Jurkat, Clone E6-1 (cell line): ENCODE measurements at regions not wholly inside any gene's neighbourhood (a gene's known extent, or its start where the extent isn't known, plus 50 kb on each side); places are given as distances from the start of the nearest gene placed in this dataset.

Experiments used
- DNase-seq: peaks from one replicate; pipeline ENCODE4 v3.0.0-alpha.2; 2011; ENCODE audit warnings: low read depth, low spot score
- H3K4me3 ChIP-seq: 2 replicates; pipeline ENCODE4 v1.5.1; 2011; ENCODE audit warnings: mild to moderate bottlenecking, low read length, control low read depth, moderate library complexity

DNA sequence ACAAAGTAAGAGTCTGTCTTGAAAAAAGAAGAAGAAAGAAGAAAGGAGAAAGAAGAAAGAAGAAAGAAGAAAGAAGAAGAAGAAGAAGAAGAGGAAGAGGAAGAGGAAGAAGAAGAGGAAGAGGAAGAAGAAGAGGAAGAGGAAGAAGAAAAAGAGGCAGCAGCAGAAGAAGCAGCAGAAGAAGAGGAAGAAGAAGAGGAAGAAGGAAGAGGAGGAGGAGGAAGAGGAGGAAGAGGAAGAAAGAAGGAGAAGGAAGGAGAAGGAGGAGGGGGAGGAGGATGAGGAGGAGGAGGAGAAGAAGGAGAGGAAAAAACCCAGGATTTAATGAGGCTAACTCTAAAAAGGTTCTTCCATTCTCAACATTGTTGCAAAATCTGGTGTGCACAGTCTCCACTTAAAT is 95.4 kb upstream of the PDE10A start:
- no peak overlapping the region for H3K4me3 ChIP-seq
- DNase-seq = no peak

DNA sequence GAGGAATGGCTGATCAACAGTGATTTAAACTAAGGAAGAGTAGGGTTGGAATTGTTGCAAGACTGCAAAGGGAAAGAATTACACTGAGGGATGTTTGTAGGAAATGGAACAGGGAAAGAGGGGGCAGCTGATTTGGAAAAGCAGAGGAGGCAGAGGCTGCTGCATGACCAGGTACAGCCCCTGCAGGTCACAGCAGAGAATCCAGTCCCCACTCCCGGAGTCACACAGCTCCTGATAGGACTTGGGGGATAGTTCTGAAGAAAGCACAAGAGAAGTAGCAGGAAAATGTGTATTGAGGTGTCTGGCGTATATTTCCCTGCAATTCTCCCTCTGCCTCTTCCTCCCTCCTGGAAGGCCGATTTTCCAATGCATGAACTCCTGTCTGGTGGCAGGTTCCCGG is 92.5 kb upstream of the PDE10A start:
- DNase-seq = no peak
- H3K4me3 ChIP-seq = no peak overlapping the region

DNA sequence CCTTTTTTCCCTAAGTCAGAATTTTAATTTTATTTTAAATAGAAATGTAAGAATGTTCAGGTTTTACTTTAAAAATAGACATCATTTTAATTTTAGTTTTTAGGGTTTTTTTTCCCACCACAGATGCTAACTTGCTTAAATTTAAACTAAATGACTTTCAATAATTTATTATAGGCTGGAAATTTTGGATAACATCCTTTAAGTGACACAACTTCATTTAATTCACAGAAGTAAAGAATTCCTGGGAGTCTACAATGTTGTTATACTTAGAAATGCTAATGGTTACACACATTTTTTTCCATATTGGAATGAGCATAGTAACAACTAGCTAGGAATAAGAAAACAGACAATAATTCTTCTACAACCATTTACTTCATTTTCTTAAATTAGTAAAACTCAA is 90.5 kb upstream of the PDE10A start:
- DNase-seq = no peak
- no peak overlapping the region for H3K4me3 ChIP-seq

DNA sequence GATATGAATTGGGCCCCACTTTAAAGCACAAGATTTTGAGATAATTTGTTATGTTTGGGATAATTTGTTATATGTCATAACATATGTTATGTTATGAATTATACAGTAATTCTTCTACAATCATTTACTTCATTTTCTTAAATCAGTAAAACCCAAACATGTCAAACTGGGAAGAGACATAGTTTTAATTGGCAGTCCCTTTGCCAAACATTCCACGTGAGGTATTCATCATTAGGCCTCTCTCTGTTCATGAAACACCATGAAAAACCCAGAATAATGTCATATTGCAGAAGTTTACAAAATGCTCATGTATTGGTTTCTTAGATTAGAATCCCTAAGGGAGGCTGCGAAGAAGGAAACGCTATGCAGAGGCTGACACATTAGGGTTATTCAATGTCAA is 89.4 kb upstream of the PDE10A start:
- no peak for DNase-seq
- H3K4me3 ChIP-seq = no peak overlapping the region

DNA sequence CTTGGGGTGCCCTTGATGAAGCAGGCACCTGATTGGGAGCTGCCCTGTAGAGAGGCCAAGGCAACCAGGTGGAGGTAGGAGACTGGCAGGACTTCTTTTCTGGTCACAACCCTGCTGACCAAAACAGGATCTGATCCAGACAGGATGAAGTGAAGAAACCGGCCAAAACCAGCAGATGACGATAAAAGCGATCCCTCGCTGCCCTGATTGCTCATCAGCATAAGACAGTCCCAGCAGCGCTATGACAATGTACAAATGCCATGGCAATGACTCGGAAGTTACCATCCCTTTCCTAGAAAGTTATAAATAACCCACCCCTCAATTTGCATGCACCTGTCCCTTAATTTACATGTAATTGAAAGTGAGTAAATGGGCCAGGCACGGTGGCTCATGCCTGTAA is 88.4 kb upstream of the PDE10A start:
- DNase-seq = no peak
- no peak overlapping the region for H3K4me3 ChIP-seq

DNA sequence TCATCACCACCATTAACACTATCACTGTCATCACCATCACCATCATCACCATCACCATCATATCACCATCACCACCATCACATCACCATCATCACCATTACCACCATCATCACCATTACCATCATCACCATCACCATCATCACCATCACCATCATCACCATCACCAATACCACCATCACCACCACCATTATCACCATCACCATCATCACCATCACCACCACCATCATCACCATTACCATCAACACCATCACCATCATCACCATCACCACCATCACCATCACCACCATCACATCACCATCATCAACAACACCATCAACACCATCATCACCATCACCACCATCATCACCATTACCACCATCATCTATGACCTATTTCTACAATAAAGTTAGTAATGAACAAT is 86.1 kb upstream of the PDE10A start:
- H3K4me3 ChIP-seq = no peak overlapping the region
- DNase-seq = no peak

DNA sequence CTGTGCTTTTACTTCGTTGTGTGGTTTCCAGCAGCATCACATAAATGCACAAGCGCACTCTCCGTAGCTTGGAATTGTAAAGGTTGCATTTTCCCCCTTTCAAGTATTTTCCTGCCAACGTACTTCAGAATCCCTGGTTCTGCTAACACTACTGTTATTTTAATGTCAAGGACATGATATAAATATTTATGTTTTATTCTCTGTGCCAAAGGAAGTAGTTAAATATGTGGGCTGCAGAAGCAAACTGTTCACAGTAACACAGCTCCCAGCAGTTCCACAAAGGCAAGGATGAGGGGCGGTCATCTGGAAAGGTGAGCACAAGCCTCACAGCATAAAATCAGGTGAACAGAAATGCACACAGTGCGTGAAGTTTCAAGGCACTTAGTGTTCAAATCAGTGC is 85.3 kb upstream of the PDE10A start:
- DNase-seq = no peak
- no peak overlapping the region for H3K4me3 ChIP-seq

DNA sequence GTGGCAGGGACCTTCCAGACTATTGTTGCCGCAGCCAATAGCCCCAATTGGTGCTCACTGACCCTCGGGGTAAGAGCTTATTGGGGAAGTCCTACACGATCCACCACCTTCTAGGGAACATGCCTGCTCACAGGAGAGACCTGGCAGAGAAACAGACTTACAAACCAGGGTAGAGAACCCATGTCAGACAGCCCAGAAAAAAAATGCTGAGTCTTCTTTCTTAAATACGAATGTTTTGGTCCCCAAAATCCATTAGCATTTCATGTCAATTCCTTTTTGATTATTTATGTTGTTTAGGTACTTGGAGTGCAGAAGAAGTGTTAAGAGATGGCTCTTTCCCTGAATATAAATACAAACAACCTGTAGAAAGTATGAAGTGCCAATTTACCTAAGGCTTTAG is 84.9 kb upstream of the PDE10A start:
- H3K4me3 ChIP-seq = no peak overlapping the region
- DNase-seq = no peak

DNA sequence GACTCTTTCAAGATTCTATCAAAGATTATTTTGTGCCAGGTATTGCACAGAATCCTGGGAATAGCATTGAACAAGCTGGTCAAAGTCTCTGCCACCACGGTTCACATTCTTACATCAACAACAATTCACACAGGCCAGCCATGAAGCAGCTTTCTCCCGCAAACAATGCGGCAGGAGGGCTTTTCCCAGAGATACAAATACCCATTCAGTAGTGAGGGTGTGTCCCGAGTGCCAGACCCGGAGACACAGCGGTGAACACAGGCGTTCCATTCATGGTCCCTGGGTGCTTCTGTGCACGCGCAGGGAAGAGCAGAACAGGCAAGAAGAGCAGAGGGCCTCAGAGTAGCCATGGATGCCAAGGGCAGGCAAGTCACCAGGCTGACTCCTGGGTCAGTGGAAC is 83.3 kb upstream of the PDE10A start:
- H3K4me3 ChIP-seq = no peak overlapping the region
- DNase-seq = no peak

DNA sequence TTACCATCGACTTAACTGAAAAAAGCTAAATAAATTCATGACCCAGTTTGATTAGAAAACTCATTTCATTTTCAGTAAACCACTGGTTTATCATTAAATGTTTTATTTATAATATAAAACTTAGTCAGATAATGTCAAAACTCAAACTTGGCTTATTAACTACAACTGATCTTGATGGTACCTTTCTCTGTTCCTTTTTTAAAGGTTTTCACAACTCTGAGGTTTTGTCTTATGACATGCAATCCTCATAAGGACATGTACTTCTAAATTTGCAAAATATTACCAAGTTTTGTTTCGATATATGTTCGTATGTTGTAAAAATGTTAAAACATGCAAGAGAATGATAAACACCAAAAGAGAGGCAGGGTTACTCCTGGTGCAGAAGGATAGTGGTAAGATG is 82.5 kb upstream of the PDE10A start:
- DNase-seq = no peak
- no peak overlapping the region for H3K4me3 ChIP-seq

DNA sequence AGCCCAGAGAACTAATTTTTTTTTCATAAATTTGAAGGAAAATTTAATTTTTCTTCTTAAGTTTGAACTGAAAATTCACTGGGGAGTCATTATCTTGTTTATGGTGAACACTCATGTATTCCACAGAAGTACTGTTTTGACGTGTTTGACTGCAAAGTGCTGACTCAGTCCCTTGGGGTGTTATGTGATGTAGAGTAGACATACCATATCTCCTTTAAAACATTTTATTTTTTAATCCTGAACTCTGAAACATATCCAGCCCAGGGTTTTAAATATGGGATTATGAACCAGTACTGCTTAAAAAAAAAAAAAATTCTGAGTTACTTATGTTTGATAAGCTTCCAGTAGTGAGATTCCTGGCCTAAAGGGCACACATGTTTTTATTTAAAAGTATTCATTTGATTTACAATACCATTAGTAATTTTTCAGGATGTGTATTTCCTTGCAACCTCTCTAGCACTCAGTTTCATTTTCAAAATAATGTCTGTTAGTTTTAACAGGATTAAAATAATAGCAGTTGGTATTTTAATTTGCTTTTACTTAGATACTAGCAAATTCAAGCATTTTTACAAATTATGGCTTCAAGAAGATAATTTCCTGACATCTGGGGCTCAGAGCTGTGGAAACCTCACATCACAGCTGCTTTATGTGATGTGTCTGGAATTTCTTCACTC is 81.7 kb upstream of the PDE10A start:
- no peak overlapping the region for H3K4me3 ChIP-seq
- no peak for DNase-seq

DNA sequence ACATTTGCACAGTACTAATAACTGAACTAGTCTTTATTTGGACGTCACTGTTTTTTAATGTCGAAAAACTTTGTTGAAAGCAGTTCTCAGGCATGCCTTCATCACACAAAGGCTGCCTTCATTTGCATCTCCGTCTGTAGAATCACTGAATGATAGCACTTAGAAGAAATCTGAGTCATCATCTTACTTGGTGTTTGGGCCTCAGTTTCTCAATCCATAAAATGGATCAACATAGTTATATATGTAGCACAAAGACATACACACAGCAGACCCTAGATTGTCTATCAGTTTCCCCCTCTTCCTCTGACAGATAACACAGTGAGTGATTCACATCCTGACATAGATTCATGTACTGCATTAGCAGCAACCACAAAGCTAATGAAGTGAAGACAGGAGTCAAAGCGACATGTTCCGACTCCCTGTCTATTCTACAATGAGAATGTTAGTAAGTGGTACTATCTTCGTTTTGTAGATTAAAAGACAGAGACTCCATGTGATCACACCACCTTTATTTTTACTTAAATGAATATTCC is 80.4 kb upstream of the PDE10A start:
- no peak for DNase-seq
- H3K4me3 ChIP-seq = no peak overlapping the region

DNA sequence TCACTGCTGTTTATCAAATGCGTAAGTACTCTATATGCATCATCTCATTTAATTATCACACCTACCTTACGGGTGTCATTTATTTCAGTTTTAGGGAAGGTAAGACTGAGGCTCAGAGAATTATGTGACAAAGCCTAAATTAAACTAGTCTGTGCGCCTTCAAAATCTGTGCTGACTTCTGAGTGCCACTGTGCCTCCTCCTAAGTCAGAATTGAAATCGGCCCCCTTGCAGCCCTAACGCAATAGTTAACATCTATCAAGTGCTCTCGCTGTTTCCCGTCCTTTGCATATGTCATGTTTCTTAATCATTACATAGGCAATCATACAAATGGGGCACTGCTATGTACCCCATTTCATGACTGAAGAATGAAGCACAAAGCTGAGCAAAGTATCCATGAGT is 79.0 kb upstream of the PDE10A start:
- DNase-seq = no peak
- no peak overlapping the region for H3K4me3 ChIP-seq

DNA sequence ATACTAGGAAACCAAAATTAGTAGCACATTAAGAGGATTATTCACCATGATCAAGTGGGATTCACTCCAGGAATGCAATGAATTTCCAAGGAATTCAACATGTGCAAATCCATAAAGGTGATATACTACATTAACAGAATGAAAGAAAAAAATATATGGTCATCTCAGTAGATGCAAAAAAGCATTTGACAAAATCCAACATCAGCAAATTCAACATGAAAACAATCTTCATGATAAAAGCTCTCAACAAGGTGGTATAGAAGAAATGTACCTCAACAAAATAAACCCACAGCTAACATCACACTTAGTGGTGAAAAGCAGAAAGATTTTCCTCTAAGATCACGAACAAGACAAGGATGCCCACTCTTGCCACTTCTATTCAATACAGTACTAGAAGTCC is 74.4 kb upstream of the PDE10A start:
- no peak for DNase-seq
- H3K4me3 ChIP-seq = no peak overlapping the region

DNA sequence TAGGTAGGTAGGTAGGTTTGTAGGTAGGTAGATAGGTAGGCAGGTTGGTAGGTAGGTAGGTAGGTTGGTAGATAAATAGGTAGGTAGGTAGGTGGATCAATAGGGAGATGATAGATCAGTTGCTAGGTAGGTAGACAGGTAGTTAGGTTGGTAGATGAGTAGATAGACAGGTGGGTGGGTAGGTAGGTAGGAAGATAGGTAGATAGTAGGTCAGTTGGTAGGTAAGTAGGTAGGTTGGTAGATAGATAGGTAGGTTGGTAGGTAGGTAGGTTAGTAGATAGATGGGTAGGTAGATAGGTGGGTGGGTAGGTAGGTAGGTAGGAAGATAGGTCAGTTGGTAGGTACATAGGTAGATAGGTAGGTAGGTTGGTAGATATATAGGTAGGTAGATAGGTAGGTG is 72.0 kb upstream of the PDE10A start:
- no peak for DNase-seq
- no peak overlapping the region for H3K4me3 ChIP-seq

DNA sequence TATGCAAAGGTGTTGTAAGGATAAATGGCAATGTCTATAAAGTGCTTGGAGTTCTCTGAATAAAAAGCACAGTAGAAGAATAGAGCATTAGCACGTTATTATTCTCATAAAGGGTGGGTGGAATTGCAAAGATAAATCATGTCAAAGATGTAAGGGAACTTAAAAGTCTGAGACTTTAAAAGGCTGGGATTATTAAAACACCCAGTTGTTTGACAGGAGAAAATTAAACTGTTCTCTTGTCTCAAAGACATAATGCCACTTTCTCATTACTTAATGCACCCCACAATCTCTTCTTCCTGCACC is 70.4 kb upstream of the PDE10A start:
- no peak overlapping the region for H3K4me3 ChIP-seq
- DNase-seq = no peak

DNA sequence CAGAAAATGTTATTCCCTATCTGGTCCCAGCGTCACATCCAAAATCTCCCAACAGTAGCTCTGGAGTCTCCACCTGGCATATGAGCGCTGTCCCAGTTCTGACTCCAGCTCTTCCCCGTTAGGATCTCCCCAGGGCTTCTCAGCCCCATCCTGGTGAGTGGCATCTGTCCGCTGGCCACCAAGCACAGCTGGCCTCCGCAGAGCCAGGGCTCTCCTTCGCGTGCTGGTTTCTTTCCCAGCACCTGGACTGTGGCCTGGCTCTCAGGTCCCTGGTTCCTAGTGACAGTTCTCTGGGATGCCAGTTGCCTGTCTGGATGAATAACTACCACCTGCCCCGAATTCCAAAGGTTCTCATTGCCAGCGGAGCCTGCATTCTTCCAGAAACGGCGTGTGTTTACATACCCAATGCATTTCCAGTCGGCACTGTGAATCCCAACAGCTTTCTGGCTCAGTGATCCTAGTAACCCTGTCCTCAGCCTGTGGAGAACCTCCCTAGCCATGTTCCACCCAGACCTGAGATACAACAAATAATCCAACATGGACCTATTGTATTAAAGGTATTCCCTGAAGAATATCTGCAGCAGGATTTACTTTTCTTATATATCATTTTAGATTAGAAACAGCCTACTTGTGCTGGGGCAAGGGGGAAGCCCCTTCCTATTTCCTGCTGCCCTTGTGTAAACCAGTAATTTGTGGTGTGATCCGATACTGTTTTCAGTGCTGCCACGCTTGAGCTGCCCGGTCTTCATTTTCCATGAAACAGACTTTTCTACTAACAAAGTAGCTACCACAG is 69.9 kb upstream of the PDE10A start:
- H3K4me3 ChIP-seq = no peak overlapping the region
- no peak for DNase-seq

DNA sequence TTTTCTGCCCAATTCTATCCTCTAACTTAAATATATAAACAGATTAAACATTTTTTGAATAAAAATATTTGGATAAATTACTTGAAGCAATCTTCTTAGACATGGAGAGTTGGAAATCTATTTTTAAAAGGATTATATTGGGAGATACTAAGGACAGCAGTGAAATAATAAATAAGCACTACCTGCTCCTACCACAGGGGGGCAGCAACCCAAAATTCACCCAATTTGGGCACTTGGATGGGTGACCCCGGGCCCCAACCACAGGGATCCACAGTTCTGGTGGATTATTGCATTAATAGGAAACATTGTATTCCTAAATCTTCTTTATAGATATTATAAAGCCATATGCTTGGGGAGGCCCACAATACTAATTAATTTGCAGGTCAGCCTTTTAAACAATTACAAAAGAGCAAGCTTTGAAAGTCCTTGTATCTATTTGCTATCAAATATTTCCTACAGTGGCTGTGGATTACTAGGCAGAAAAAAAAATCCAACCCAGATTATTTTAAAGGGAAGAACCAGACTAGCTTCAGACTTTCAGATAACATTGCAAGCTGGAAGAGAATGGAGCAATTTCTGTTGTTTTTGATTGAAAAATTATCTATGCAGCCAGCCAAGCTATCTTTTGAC is 66.4 kb upstream of the PDE10A start:
- DNase-seq = peak; percentile 6
- H3K4me3 ChIP-seq = no peak overlapping the region

DNA sequence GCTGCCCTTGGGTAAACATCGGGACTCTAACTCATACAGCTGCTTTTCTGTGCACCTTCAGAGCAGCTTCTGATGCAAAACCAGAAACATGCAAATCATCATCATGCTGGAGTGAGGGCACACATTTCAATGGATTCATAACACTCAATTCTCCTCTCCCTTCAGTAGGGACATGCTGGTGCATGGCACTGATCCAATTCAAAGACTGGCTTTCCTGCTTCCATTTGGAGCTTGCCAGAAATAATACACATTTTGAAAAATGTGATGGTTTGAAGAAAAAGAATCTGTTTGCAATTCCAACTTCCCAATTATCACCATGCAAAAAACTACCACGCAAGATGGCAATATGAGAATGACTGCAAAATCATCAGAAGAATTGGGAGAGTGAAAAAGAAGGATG is 65.2 kb upstream of the PDE10A start:
- no peak overlapping the region for H3K4me3 ChIP-seq
- no peak for DNase-seq

DNA sequence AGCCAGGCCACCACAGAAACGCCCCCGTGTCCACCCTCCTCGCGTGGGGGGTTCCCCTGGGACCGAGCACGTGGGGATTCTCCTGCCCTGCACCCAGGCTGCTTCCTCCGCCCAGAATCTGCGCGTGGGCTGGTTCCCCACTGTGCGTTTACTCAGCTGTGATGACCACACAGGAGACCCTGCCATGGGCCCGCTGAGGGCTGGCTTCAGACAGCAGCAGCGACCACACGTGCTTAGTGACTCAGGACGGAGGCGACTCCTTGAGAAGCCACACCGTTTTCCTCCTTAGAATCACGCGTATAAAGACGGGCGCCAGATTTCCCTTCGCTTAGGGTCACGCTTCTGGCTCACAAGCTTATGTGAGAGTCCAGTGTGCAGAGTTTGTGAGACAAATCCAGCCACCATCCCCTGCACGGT is 63.9 kb upstream of the PDE10A start:
- H3K4me3 ChIP-seq = no peak overlapping the region
- no peak for DNase-seq
